Stomach (tissue), 4 donors: ENCODE measurements at regions not wholly inside any gene's neighbourhood (a gene's known extent, or its start where the extent isn't known, plus 50 kb on each side); places are given as distances from the start of the nearest gene placed in this dataset.

Experiments
- POLR2A ChIP-seq, 4 donors: fragments of 450-650 bp; IDR thresholded peaks; one replicate each; pipeline ENCODE4 v1.6.1; 2016; ENCODE audit warnings: antibody characterized with exemption in 4 of 4, control low read depth in 2 of 4, mild to moderate bottlenecking in 1 of 4, moderate library complexity in 1 of 4
- TF ChIP-seq, protein P1 (sequence below), 7 experiments: fragments of 450-650 bp in 4 of 7; fragments of 200-600 bp in 3 of 7; sonication (generic) in 3 of 7; IDR thresholded peaks; one replicate each; pipeline ENCODE4 v1.5.1; 2016 to 2019; ENCODE audit warnings: antibody characterized with exemption in 7 of 7, control low read depth in 2 of 7, mild to moderate bottlenecking in 1 of 7

DNA sequence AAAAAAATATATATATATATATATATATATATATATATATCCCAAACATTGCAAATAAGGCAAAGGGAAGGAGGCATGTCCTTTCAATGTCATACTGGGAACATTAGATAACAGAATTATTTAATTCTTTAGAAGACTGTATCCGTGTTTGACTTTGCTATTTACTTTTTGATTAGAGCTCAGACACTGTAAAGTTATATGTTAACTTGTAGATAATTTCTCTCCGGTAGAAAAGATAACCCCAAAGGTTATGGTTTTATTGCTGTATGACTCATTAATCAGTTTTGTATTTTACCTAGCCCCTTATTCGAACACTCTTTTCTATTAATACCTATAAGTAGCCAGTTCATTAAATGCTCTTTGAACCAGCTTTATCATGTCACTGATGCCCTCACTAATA, 150.6 kb upstream of the DUSP21 start:
- TF ChIP-seq, protein P1, sequence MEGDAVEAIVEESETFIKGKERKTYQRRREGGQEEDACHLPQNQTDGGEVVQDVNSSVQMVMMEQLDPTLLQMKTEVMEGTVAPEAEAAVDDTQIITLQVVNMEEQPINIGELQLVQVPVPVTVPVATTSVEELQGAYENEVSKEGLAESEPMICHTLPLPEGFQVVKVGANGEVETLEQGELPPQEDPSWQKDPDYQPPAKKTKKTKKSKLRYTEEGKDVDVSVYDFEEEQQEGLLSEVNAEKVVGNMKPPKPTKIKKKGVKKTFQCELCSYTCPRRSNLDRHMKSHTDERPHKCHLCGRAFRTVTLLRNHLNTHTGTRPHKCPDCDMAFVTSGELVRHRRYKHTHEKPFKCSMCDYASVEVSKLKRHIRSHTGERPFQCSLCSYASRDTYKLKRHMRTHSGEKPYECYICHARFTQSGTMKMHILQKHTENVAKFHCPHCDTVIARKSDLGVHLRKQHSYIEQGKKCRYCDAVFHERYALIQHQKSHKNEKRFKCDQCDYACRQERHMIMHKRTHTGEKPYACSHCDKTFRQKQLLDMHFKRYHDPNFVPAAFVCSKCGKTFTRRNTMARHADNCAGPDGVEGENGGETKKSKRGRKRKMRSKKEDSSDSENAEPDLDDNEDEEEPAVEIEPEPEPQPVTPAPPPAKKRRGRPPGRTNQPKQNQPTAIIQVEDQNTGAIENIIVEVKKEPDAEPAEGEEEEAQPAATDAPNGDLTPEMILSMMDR (IDR thresholded peaks at IDR 0.05) = no peak
- TF ChIP-seq POLR2A (IDR thresholded peaks at IDR 0.05) = no peak
